GM18499 (cell line): ENCODE measurements at regions not wholly inside any gene's neighbourhood (a gene's known extent, or its start where the extent isn't known, plus 50 kb on each side); places are given as distances from the start of the nearest gene placed in this dataset.

ENCODE experiments used
- ATAC-seq: cut with Tn5 transposase; IDR thresholded peaks from one replicate; pipeline ENCODE4 v1.9.1; 2021; ENCODE audit warnings: moderate number of reproducible peaks; ENCODE audit not compliant: insufficient read depth, unreplicated experiment

DNA sequence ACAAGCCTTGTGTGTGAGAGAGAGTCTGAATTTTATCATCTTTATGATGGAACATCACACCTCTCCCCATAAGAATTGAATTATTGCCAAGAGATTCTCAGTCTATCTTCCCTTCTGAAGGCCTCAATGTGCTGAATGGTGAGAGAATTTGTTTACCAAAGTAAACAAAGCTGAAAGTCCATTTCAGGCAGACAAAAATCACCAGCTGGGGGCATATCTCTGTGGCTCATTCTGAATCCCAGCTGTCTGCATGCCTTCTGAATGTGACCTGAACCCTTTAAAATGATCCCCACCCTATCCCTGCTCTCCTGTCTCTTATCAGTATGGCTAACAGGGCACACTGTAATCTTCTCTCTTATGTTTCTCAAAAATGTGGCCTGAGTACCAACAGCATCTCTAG is 99.1 kb upstream of the CAMK1G start:
- no peak for ATAC-seq

DNA sequence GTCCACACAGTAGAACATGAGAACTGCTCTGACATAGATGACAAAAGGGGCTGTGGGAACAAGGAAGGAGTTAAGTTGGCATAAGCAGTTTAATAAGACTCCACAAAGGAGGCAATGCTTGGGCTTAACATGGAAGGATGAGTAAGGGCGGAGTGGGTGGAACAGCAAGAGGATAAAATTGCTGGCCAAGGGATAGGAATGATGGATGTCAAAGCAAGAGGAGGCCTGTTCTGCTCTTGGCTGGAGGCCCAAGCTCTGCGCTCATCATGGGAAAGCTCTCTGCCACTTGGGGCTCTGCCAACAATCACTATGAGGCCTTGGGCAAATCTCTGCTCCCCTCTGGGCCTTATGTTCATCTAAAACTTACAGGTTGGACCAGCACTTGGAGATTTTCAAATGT is 98.3 kb upstream of the CAMK1G start:
- no peak for ATAC-seq

- no peak for ATAC-seq
Measured at GRCh38 chr1:209485751-209486150, 97.8 kb upstream of the CAMK1G start.

- ATAC-seq: no peak
Measured at GRCh38 chr1:209486861-209487593, 96.5 kb upstream of the CAMK1G start.

DNA sequence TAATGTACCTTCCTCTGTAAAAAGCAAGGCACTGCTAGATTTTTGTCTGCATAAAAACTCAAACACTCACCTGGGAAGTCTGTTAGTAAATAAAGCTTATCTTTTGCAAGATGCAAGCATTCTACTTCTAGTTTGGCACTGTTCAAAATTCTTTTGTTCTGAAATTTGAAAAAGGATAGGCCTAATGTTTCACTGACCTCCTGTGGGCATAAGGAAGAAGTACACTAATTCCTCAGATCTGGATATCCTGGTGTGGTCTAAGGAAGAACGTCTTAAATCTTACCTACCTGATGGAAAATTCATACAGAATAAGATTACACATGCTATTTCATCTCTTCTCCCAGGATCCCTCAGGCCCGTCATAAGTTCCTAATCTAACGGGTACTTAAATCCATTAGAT is 93.5 kb upstream of the CAMK1G start:
- ATAC-seq: no peak

- no peak for ATAC-seq
Measured at GRCh38 chr1:209491031-209491430, 92.5 kb upstream of the CAMK1G start.

GRCh38 chr1:209491496-209491895 is 92.0 kb upstream of the CAMK1G start:
- ATAC-seq: no peak

- ATAC-seq: no peak
Measured at GRCh38 chr1:209491897-209492296, 91.6 kb upstream of the CAMK1G start.

DNA sequence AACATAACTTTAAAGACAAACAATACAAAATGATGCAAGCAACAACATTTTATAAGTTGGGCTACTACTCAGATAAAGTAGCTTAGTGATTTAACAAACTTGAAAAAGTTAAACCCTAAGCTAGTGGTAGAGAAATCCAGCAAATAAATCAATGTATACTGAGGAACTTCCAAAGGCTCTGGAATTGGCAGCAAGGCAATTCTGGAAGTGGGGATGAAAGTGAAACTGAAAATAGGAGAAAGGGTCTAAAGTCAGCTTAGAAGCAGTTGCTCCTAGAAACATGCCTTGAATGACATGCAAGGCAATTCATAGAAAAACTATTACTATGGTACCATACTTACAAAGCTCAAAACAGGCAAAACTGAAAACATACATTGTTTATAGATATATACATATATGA is 90.0 kb upstream of the CAMK1G start:
- ATAC-seq: no peak

DNA sequence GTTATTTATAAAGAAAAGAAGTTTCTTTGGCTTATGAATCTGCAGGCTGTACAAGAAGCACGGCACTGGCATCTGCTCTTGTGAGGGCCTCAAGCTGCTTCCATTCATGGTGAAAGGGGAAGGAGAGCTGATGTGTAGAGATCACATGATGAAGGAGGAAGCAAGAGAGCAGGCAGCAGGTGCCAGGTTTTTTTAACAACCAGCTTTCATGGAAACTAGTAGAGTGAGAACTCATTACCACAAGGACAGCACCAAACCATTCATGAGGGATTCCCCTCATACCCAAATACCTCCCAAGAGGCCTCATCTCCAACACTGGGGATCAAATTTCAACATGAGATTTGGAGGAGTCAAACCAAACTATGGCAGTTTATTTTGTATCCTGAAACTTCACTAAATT is 85.8 kb upstream of the CAMK1G start:
- ATAC-seq: no peak

- ATAC-seq: no peak
Measured at GRCh38 chr1:209500993-209501392, 82.5 kb upstream of the CAMK1G start.

DNA sequence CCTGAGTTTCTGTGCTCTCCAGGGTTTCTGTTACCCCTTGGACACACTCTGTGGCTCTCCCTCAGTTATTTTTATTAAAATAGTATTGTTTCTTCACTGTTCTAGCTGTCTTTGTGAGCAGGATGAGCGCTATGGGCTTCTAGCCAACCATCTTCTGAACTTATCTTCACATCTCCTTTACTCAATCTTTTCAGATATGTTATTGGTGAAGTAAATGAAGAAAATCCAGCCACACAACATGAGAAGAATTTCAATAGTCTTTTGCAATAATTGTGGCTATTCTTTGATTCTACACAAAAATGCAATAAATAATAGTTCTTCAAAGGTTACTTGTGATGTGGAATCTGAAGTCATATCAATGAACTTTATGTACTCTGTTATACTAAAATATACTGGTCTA is 80.3 kb upstream of the CAMK1G start:
- ATAC-seq: no peak

GRCh38 chr1:209504571-209504970 is 78.9 kb upstream of the CAMK1G start:
- ATAC-seq: no peak

DNA sequence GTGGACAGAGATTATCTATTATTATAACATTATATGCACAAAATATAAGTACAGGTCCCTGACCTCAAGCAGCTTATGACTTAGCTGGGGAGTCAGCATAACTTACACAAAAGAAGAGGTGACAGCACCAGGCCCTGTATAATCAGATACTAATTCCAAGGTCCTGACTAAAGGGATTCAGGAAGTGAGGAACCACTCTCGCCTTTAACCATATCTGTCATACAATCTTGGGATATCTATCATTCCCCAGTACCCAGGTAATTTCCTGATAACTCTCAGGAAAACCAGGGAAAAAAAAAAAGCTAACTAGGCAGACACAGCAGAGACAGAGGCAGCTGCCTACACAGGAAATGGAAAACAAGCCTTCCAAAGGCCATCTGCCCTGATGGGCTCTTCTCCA is 78.5 kb upstream of the CAMK1G start:
- no peak for ATAC-seq

GRCh38 chr1:209506101-209506500 is 77.4 kb upstream of the CAMK1G start:
- ATAC-seq: no peak

- ATAC-seq: no peak
Measured at GRCh38 chr1:209509039-209509438, 74.5 kb upstream of the CAMK1G start.

- no peak for ATAC-seq
Measured at GRCh38 chr1:209510063-209510462, 73.5 kb upstream of the CAMK1G start.

- ATAC-seq: no peak
Measured at GRCh38 chr1:209511169-209511568, 72.3 kb upstream of the CAMK1G start.

GRCh38 chr1:209512821-209513220 is 70.7 kb upstream of the CAMK1G start:
- ATAC-seq: no peak

- ATAC-seq: no peak
Measured at GRCh38 chr1:209513226-209513625, 70.3 kb upstream of the CAMK1G start.

DNA sequence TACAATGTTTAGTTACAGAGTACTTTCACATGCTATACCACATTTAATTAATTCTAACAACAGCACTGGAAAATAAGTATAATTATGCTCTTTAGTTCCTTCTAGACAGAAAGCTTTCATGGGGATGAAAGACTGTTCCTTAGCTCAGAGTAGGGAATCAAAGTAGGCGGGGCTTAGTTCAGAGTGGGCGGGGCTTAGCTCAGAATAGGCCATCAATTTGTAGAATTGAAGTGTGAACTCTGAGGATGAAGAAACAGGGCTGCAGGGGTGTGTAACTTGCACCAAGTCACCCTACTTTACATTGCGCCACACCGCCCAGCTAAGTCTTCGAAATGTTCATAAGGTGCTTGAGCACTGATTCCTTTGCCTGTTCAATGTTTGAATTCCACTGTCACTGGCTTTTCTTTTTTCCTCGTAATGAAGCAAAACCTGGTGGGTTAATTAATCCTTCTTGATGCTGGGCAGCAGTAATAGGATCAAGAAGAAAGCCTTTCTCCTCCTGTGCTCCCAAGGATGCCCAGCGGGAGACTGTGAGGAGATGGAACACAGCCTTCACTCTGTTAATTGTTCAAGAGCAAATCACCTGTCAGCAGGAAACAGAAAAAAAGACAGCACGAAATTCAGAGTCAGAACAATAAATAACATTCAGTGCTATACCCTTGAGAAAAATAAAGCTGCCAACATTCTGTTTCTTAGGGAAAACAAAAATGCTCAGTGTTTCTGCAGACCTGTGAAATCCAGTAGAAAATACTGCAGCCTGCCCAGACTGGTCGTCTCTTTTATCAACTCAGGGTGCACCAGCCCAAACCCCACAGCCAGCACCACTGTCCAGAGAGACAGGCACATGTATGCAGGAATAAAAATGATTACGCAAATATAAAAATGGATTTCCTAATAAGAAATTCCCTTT is 66.5 kb upstream of the CAMK1G start:
- ATAC-seq: no peak

DNA sequence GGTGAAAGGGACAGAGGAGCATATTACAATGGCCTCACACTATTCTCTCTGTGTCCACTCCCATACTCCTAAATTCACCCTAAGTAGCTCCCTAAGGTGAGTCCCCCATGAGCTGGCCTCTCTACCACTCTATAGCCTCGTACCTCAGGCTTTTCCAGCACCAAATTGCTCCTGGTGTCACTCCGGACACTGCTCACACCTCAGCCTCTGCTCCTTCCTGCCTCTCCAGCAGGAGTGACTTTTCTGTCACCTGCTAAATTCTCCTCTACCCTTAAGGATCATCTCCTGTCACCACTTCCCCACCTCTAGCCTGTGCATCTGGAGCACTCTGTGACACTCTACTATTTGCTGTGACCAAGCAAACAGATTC is 65.8 kb upstream of the CAMK1G start:
- ATAC-seq: no peak
